Loucy (cell line): ENCODE measurements at regions not wholly inside any gene's neighbourhood (a gene's known extent, or its start where the extent isn't known, plus 50 kb on each side); places are given as distances from the start of the nearest gene placed in this dataset.

ENCODE experiments used
- H2AFZ ChIP-seq: fragments of 200-600 bp; sonication (generic); 2 replicates; pipeline ENCODE4 v1.6.0; 2016; ENCODE audit warnings: antibody characterized with exemption, mild to moderate bottlenecking, low read length, moderate library complexity
- H3F3A ChIP-seq: fragments of 200-600 bp; 2 replicates; pipeline ENCODE4 v1.6.0; 2016; ENCODE audit warnings: antibody characterized with exemption, low read depth, mild to moderate bottlenecking
- H3K27me3 ChIP-seq: fragments of 200-600 bp; sonication (generic); 2 replicates; pipeline ENCODE4 v1.6.1; 2014; ENCODE audit warnings: low read length, mild to moderate bottlenecking; ENCODE audit not compliant: insufficient read depth, poor library complexity, severe bottlenecking
- H3K36me3 ChIP-seq: fragments of 200-600 bp; sonication (generic); 2 replicates; pipeline ENCODE4 v1.6.1; 2016; ENCODE audit warnings: low read length; ENCODE audit not compliant: insufficient read depth
- H3K4me1 ChIP-seq: fragments of 200-600 bp; sonication (generic); 2 replicates; pipeline ENCODE4 v1.5.1; 2014; ENCODE audit warnings: low read length, mild to moderate bottlenecking; ENCODE audit not compliant: insufficient read depth, poor library complexity, severe bottlenecking
- H3K4me2 ChIP-seq: fragments of 200-600 bp; sonication (generic); 2 replicates; pipeline ENCODE4 v1.6.0; 2014; ENCODE audit warnings: antibody characterized with exemption, low read length, low read depth, mild to moderate bottlenecking; ENCODE audit not compliant: poor library complexity, severe bottlenecking
- H3K4me3 ChIP-seq: fragments of 200-600 bp; sonication (generic); 2 replicates; pipeline ENCODE4 v1.5.1; 2014; ENCODE audit warnings: low read length, mild to moderate bottlenecking, mixed read lengths; ENCODE audit not compliant: poor library complexity, severe bottlenecking
- H3K79me2 ChIP-seq: fragments of 200-600 bp; sonication (generic); 2 replicates; pipeline ENCODE4 v1.6.1; 2014; ENCODE audit warnings: low read length; ENCODE audit not compliant: insufficient read depth
- H3K9ac ChIP-seq: fragments of 200-600 bp; sonication (generic); 2 replicates; pipeline ENCODE4 v1.6.0; 2014; ENCODE audit warnings: mild to moderate bottlenecking, low read depth, low read length, moderate library complexity; ENCODE audit not compliant: poor library complexity, severe bottlenecking
- H3K9me2 ChIP-seq: fragments of 200-600 bp; sonication (generic); replicated peaks from 2 replicates; pipeline ENCODE4 v1.6.1; 2016; ENCODE audit warnings: low read depth, low read length, mixed read lengths
- H3K9me3 ChIP-seq: fragments of 200-600 bp; sonication (generic); 2 replicates; pipeline ENCODE4 v1.6.1; 2014; ENCODE audit warnings: mild to moderate bottlenecking, antibody characterized with exemption, low read length, low read depth; ENCODE audit not compliant: insufficient read depth
- H4K20me1 ChIP-seq: fragments of 200-600 bp; sonication (generic); 2 replicates; pipeline ENCODE4 v1.6.0; 2014; ENCODE audit warnings: antibody characterized with exemption, low read length, mild to moderate bottlenecking; ENCODE audit not compliant: insufficient read depth, poor library complexity, severe bottlenecking
- CTCF ChIP-seq: fragments of 200-600 bp; sonication (generic); conservative IDR thresholded peaks from 2 replicates; pipeline ENCODE4 v1.5.1; 2014; ENCODE audit warnings: mild to moderate bottlenecking, antibody characterized with exemption, low read length
- EZH2phosphoT487 ChIP-seq: fragments of 200-600 bp; IDR thresholded peaks from 2 replicates; pipeline ENCODE4 v1.6.1; 2018; ENCODE audit warnings: antibody characterized with exemption, mild to moderate bottlenecking, moderate library complexity, borderline replicate concordance

GRCh38 chr4:100782356-100782755, 264.5 kb upstream of the EMCN start:
- no peaks in the 10 kb centered on the region for H3K27me3 ChIP-seq
- no peak overlapping the region for H3K9ac ChIP-seq
- no peak overlapping the region for H2AFZ ChIP-seq
- TF ChIP-seq CTCF (no peak), EZH2phosphoT487 (no peak)
- no peaks in the 10 kb centered on the region for H3K9me2 ChIP-seq
- no peaks in the 10 kb centered on the region for H4K20me1 ChIP-seq
- H3K4me2 ChIP-seq: no peak overlapping the region
- H3K4me3 ChIP-seq: no peak overlapping the region
- H3K9me3 ChIP-seq: no peaks in the 10 kb centered on the region
- no peaks in the 10 kb centered on the region for H3K79me2 ChIP-seq
- H3K36me3 ChIP-seq: no peaks in the 10 kb centered on the region
- H3F3A ChIP-seq: no peaks in the 10 kb centered on the region
- peaks cover 8% of the 10 kb centered on the region for H3K4me1 ChIP-seq

- no peaks in the 10 kb centered on the region for H4K20me1 ChIP-seq
- H3K4me1 ChIP-seq: peaks cover 4% of the 10 kb centered on the region
- H3K9me2 ChIP-seq: no peaks in the 10 kb centered on the region
- no peak overlapping the region for H2AFZ ChIP-seq
- H3K9ac ChIP-seq: no peak overlapping the region
- TF ChIP-seq CTCF (no peak), EZH2phosphoT487 (no peak)
- no peak overlapping the region for H3K4me2 ChIP-seq
- H3K9me3 ChIP-seq: no peaks in the 10 kb centered on the region
- no peaks in the 10 kb centered on the region for H3F3A ChIP-seq
- H3K27me3 ChIP-seq: no peaks in the 10 kb centered on the region
- no peak overlapping the region for H3K4me3 ChIP-seq
- no peaks in the 10 kb centered on the region for H3K79me2 ChIP-seq
- H3K36me3 ChIP-seq: no peaks in the 10 kb centered on the region
These were observed 263.6 kb upstream of the EMCN start for GRCh38 chr4:100781435-100781834.

GRCh38 chr4:100780126-100780525, 262.3 kb upstream of the EMCN start:
- H3K4me3 ChIP-seq: no peak overlapping the region
- no peak overlapping the region for H3K9ac ChIP-seq
- no peaks in the 10 kb centered on the region for H3K9me3 ChIP-seq
- no peaks in the 10 kb centered on the region for H3K27me3 ChIP-seq
- no peaks in the 10 kb centered on the region for H3K79me2 ChIP-seq
- H3F3A ChIP-seq: no peaks in the 10 kb centered on the region
- H3K4me2 ChIP-seq: no peak overlapping the region
- no peak overlapping the region for H2AFZ ChIP-seq
- TF ChIP-seq CTCF: no peak
- TF ChIP-seq EZH2phosphoT487: no peak
- no peaks in the 10 kb centered on the region for H3K9me2 ChIP-seq
- H3K36me3 ChIP-seq: no peaks in the 10 kb centered on the region
- H4K20me1 ChIP-seq: no peaks in the 10 kb centered on the region
- H3K4me1 ChIP-seq: no peaks in the 10 kb centered on the region
